LNCAP (cell line): ENCODE measurements at regions not wholly inside any gene's neighbourhood (a gene's known extent, or its start where the extent isn't known, plus 50 kb on each side); places are given as distances from the start of the nearest gene placed in this dataset.

Experiments
- TF ChIP-seq, protein P1 (sequence below): fragments of 450-650 bp; IDR thresholded peaks from 2 replicates; pipeline ENCODE4 v1.5.1; 2017; ENCODE audit warnings: mild to moderate bottlenecking

DNA sequence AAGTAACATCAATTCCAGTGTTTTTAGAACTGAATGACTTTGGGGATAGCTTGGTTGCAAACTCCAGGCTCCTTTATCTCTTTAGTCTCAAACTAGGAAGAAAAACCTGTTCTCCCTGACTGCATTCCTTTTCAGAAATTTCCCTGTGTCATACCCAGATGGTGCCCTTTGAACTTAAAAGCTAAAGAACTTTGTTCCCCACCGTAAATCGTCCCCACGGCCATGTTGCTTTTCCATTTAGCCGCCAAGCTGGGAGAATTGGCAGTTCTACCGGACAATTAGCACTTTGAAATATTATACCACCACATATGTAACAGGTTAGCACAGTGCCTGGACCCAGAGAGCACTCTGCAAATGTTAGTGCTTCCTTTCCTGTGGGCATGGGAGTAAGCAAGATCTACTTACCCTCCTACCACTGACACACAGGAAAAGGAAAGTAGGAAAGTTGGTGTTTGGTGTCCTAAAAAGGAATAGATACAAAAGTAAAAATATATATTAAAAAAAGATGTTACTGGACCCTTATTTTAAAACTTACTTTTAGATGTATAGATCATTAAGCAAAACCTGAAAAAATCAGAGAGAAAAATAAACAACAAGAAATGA, 191.9 kb upstream of the MIR17HG start:
- TF ChIP-seq, protein P1, sequence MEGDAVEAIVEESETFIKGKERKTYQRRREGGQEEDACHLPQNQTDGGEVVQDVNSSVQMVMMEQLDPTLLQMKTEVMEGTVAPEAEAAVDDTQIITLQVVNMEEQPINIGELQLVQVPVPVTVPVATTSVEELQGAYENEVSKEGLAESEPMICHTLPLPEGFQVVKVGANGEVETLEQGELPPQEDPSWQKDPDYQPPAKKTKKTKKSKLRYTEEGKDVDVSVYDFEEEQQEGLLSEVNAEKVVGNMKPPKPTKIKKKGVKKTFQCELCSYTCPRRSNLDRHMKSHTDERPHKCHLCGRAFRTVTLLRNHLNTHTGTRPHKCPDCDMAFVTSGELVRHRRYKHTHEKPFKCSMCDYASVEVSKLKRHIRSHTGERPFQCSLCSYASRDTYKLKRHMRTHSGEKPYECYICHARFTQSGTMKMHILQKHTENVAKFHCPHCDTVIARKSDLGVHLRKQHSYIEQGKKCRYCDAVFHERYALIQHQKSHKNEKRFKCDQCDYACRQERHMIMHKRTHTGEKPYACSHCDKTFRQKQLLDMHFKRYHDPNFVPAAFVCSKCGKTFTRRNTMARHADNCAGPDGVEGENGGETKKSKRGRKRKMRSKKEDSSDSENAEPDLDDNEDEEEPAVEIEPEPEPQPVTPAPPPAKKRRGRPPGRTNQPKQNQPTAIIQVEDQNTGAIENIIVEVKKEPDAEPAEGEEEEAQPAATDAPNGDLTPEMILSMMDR: no peak

DNA sequence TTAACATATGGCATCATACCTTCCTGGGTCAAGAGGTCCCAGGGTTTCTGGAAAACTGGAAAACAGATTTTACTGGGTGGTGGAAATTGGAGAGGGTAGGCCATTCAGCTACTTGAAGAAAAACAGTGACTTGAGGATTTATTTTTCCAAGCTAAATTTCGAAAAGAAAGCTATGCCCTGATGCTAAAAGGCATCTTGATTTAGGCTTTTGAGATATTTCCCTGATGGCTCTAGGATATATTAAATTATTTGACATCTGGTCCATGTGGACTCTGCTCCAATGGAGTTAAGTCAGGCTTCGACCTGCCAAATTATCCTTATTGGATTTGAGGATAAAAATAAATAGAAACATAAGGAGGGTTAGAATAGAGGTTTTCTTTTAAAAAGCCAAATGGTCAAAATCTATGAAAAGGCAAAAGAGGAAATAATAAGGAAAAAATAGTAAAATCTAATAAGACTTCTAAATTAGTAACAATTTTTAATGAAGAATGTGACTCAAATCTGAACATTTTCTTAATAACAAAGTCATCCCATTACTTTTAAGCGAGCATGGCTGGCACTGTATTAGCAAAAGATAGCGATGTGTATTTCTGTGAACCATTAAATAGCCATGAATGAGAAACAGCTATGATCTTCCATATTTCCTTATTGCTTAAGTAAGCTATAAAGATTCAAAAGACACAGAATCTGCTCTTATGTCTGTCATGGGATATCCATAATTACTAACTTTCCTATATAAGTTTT, 190.0 kb upstream of the MIR17HG start:
- TF ChIP-seq, protein P1: no peak

DNA sequence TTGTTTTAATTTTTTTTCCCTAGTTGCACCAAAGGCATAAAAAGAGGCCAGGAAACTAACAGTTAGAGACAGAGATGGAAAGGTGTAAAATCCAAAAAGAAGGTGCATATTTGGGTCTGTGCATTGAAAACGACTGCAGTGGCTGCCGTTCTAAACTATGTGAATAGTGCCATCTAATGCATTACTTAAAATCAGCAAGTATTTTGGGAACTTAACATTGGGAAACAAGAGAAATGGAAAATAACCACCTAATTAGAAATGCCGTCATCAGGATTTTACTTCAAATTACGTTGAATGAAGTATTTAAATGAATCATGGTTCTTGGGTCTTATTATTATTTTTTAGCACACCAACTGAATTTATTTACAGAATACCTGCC, 189.5 kb upstream of the MIR17HG start:
- TF ChIP-seq, protein P1: no peak

DNA sequence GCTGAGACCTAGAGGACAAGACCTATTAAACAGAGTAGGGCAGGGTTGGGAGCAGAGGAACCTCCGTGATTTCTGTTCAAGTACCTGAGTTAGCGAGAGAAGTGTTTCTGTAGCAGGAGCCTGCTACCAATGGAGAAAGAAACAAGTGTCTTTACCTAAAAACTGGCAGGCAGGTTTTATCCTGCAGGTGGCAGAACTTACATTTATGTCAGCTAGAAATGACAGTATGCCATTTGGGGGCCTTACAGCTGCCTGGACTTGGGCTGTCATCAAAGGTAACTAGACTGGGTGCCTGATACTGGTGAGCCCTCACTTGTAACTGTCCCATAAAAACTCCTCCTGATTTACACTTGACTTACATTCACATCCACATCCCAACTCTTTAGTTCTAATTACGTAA, 185.3 kb upstream of the MIR17HG start:
- TF ChIP-seq, protein P1: no peak

DNA sequence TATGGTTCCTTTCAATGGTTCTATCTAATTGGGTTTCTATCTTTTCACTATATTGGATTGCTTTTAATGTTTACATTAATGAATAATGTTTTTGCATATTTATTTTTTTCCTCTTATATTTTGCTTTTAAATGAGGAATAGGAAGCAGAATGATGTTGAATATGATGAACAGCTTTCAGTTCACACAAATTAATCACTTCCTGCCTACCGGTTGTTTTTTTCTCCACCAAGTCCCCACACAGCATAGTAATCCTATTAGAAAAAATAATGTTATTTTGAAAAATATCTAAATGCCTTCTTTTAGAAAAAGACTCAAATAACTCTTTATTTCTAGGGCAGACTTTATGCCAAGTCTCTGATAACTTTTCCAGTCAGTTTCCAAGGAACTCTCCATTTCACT, 184.9 kb upstream of the MIR17HG start:
- TF ChIP-seq, protein P1: no peak

DNA sequence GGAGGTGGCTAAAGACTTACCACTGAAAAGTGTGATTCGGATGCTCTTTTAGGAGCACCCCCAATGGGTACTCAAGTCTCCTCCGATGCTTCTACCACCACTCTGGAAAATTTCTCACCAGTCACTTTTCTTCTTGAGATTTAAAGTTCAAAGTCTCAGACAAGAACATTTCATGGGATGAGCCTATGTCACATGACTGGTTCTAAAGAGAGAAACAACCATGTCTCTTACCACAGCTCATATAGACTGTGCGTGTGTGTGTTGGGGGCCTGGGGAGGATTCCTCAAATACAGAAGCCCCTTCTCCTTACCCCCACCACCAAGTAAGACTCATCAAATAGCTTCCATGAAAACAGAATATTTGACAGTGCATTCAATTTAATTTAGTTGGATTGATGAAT, 181.7 kb upstream of the MIR17HG start:
- TF ChIP-seq, protein P1: no peak

DNA sequence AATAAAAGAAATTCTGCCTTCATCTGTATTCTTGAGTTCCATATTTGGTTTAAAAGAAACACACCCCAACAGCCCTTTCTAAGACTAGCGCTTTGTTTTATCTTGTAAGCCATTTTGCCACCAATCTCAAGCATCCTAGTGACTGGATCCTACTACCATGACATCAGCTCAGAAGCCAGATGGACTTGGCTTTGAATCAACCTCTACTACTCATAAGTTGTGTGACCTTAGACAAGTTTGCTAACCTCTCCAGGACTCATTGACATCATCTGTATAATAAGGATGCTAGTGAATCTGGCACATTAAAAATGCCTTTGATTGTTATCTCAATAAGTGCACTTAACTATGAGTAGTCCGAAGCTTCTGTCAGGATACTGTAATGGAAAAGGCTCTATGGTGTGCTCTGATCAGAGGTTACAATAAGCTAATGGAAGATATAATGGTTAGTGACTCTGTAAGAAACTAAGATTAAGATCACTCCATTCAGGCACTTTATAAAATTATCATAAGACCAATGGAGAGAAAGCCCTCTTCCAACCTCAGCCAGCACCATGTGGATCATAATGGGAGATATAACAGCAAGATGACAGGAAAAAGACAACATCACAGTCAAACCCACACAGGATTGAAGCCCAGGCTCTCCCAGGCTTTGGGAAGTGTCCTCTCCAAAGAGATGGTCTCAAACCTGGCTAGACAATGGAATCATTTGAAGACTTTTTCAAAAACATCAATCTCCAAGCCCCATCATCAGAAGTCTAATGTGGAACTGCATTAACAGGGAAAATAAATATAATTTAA, 180.6 kb upstream of the MIR17HG start:
- TF ChIP-seq, protein P1: no peak
